ENCODE measurements at regions not wholly inside any gene's neighbourhood (a gene's known extent, or its start where the extent isn't known, plus 50 kb on each side); places are given as distances from the start of the nearest gene placed in this dataset.
"Not testable (repeated sequence)": the region's sequence is repeated elsewhere in the genome, so short reads cannot be mapped to it uniquely, and the experiment has no call there.

- not testable (repeated sequence) for H3K4me3 ChIP-seq (ENCODE audit: low read depth in 1 of 2, low read length in 2 of 2); H3K36me3 ChIP-seq (ENCODE audit: control insufficient read depth in 2 of 2, insufficient read depth in 2 of 2, low read length in 1 of 2); H3K4me1 ChIP-seq (ENCODE audit: control insufficient read depth in 2 of 2, insufficient read depth in 2 of 2, low read length in 1 of 2); H3K9me3 ChIP-seq (ENCODE audit: control insufficient read depth in 2 of 2, insufficient read depth in 1 of 2, low read depth in 1 of 2, low read length in 1 of 2); H3K27me3 ChIP-seq (ENCODE audit: control insufficient read depth in 1 of 2, insufficient read depth in 2 of 2, low read length in 2 of 2); H3K27ac ChIP-seq (ENCODE audit: low read depth in 2 of 2, low read length in 1 of 2)
Observed at GRCh38 chrY:9162424-9162823, 174.8 kb upstream of the TSPY4 start.

GRCh38 chrY:9177641-9178040 lies 159.6 kb upstream of the TSPY4 start:
- H3K27me3 ChIP-seq (ENCODE audit: control insufficient read depth in 1 of 2, insufficient read depth in 2 of 2, low read length in 2 of 2); H3K27ac ChIP-seq (ENCODE audit: low read depth in 2 of 2, low read length in 1 of 2); H3K36me3 ChIP-seq (ENCODE audit: control insufficient read depth in 2 of 2, insufficient read depth in 2 of 2, low read length in 1 of 2); H3K4me3 ChIP-seq (ENCODE audit: low read depth in 1 of 2, low read length in 2 of 2); H3K4me1 ChIP-seq (ENCODE audit: control insufficient read depth in 2 of 2, insufficient read depth in 2 of 2, low read length in 1 of 2); H3K9me3 ChIP-seq (ENCODE audit: control insufficient read depth in 2 of 2, insufficient read depth in 1 of 2, low read depth in 1 of 2, low read length in 1 of 2): not testable (repeated sequence)
- 68% methylated on average over 1 of the region's 1 CpG; no CpG with 5 or more reads in 1 of the 2 donors for WGBS, 2 donors

DNA sequence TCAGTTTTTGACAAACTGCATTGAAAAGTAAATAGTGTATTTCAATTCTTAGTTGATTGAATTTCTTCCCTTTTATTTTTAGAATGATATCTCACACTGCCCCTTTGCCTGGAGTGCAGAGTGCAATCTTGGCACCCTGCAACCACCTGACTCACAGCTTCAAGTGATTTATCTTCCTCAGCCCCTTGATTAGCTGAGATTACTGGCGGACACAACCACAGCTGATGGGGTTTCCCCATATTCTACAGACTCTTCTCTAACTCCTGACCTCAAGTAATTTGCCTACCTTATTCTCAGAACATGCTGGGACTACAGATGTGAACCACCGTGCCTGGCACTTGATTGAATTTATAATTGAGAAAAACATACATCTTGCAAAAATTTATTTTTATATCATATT lies 152.4 kb upstream of the TSPY4 start:
- H3K27ac ChIP-seq (ENCODE audit: low read depth in 2 of 2, low read length in 1 of 2); H3K27me3 ChIP-seq (ENCODE audit: control insufficient read depth in 1 of 2, insufficient read depth in 2 of 2, low read length in 2 of 2); H3K36me3 ChIP-seq (ENCODE audit: control insufficient read depth in 2 of 2, insufficient read depth in 2 of 2, low read length in 1 of 2); H3K4me3 ChIP-seq (ENCODE audit: low read depth in 1 of 2, low read length in 2 of 2); H3K9me3 ChIP-seq (ENCODE audit: control insufficient read depth in 2 of 2, insufficient read depth in 1 of 2, low read depth in 1 of 2, low read length in 1 of 2); H3K4me1 ChIP-seq (ENCODE audit: control insufficient read depth in 2 of 2, insufficient read depth in 2 of 2, low read length in 1 of 2): not testable (repeated sequence)
- WGBS, 2 donors, result 39 to 60% methylated on average over 1 to 2 of the region's 2 CpGs

GRCh38 chrY:9207082-9207481 lies 130.2 kb upstream of the TSPY4 start:
- not testable (repeated sequence) for H3K4me3 ChIP-seq (ENCODE audit: low read depth in 1 of 2, low read length in 2 of 2); H3K27ac ChIP-seq (ENCODE audit: low read depth in 2 of 2, low read length in 1 of 2); H3K36me3 ChIP-seq (ENCODE audit: control insufficient read depth in 2 of 2, insufficient read depth in 2 of 2, low read length in 1 of 2); H3K9me3 ChIP-seq (ENCODE audit: control insufficient read depth in 2 of 2, insufficient read depth in 1 of 2, low read depth in 1 of 2, low read length in 1 of 2); H3K4me1 ChIP-seq (ENCODE audit: control insufficient read depth in 2 of 2, insufficient read depth in 2 of 2, low read length in 1 of 2); H3K27me3 ChIP-seq (ENCODE audit: control insufficient read depth in 1 of 2, insufficient read depth in 2 of 2, low read length in 2 of 2)
- 33% methylated on average over 1 of the region's 1 CpG; no CpG with 5 or more reads in 1 of the 2 donors for WGBS, 2 donors

GRCh38 chrY:9226409-9226808 lies 110.9 kb upstream of the TSPY4 start:
- no peak overlapping the region for H3K4me3 ChIP-seq (ENCODE audit: low read depth in 1 of 2, low read length in 2 of 2)
- no peaks in the 10 kb centered on the region for H3K9me3 ChIP-seq (ENCODE audit: control insufficient read depth in 2 of 2, insufficient read depth in 1 of 2, low read depth in 1 of 2, low read length in 1 of 2)
- no peaks in the 10 kb centered on the region for H3K27me3 ChIP-seq (ENCODE audit: control insufficient read depth in 1 of 2, insufficient read depth in 2 of 2, low read length in 2 of 2)
- no peaks in the 10 kb centered on the region for H3K4me1 ChIP-seq (ENCODE audit: control insufficient read depth in 2 of 2, insufficient read depth in 2 of 2, low read length in 1 of 2)
- H3K27ac ChIP-seq (ENCODE audit: low read depth in 2 of 2, low read length in 1 of 2), result no peak overlapping the region
- WGBS, 2 donors, result 57 to 67% methylated on average over 1 of the region's 1 CpG
- no peaks in the 10 kb centered on the region for H3K36me3 ChIP-seq (ENCODE audit: control insufficient read depth in 2 of 2, insufficient read depth in 2 of 2, low read length in 1 of 2)

- no peaks in the 10 kb centered on the region for H3K4me1 ChIP-seq (ENCODE audit: control insufficient read depth in 2 of 2, insufficient read depth in 2 of 2, low read length in 1 of 2)
- WGBS, 2 donors, result 65% methylated on average over 2 of the region's 2 CpGs; no CpG with 5 or more reads in 1 of the 2 donors
- no peak overlapping the region for H3K4me3 ChIP-seq (ENCODE audit: low read depth in 1 of 2, low read length in 2 of 2)
- no peaks in the 10 kb centered on the region for H3K36me3 ChIP-seq (ENCODE audit: control insufficient read depth in 2 of 2, insufficient read depth in 2 of 2, low read length in 1 of 2)
- H3K9me3 ChIP-seq (ENCODE audit: control insufficient read depth in 2 of 2, insufficient read depth in 1 of 2, low read depth in 1 of 2, low read length in 1 of 2), result no peaks in the 10 kb centered on the region
- H3K27ac ChIP-seq (ENCODE audit: low read depth in 2 of 2, low read length in 1 of 2), result no peak overlapping the region
- no peaks in the 10 kb centered on the region for H3K27me3 ChIP-seq (ENCODE audit: control insufficient read depth in 1 of 2, insufficient read depth in 2 of 2, low read length in 2 of 2)
Observed at GRCh38 chrY:9257255-9257654, 80.0 kb upstream of the TSPY4 start.

GRCh38 chrY:9257725-9258124 lies 79.5 kb upstream of the TSPY4 start:
- no peaks in the 10 kb centered on the region for H3K4me1 ChIP-seq (ENCODE audit: control insufficient read depth in 2 of 2, insufficient read depth in 2 of 2, low read length in 1 of 2)
- H3K27me3 ChIP-seq (ENCODE audit: control insufficient read depth in 1 of 2, insufficient read depth in 2 of 2, low read length in 2 of 2), result no peaks in the 10 kb centered on the region
- no peak overlapping the region for H3K4me3 ChIP-seq (ENCODE audit: low read depth in 1 of 2, low read length in 2 of 2)
- H3K36me3 ChIP-seq (ENCODE audit: control insufficient read depth in 2 of 2, insufficient read depth in 2 of 2, low read length in 1 of 2), result no peaks in the 10 kb centered on the region
- no peaks in the 10 kb centered on the region for H3K9me3 ChIP-seq (ENCODE audit: control insufficient read depth in 2 of 2, insufficient read depth in 1 of 2, low read depth in 1 of 2, low read length in 1 of 2)
- H3K27ac ChIP-seq (ENCODE audit: low read depth in 2 of 2, low read length in 1 of 2), result no peak overlapping the region
- 63 to 67% methylated on average over 1 to 3 of the region's 3 CpGs for WGBS, 2 donors

DNA sequence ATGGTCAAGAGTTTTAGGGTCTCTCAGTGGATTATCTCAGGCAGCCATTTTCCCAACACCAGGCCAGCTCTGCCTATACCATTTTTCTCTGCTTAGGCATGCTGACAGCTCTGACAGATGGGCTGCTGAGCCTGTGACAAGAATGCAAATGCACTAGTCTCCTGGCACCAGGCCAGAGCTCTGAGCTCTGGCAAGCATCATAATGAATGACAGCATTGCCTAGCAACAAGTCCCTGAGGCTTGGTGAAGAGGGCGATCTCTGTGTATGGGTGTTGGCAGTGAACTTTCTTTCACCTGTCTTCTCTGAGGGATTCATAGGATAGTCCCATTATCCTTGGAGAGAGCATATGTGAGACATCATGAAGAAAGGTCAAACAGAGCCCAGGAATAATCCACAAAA lies 77.9 kb upstream of the TSPY4 start:
- H3K4me1 ChIP-seq (ENCODE audit: control insufficient read depth in 2 of 2, insufficient read depth in 2 of 2, low read length in 1 of 2), result no peaks in the 10 kb centered on the region
- no peak overlapping the region for H3K27ac ChIP-seq (ENCODE audit: low read depth in 2 of 2, low read length in 1 of 2)
- H3K9me3 ChIP-seq (ENCODE audit: control insufficient read depth in 2 of 2, insufficient read depth in 1 of 2, low read depth in 1 of 2, low read length in 1 of 2), result no peaks in the 10 kb centered on the region
- H3K36me3 ChIP-seq (ENCODE audit: control insufficient read depth in 2 of 2, insufficient read depth in 2 of 2, low read length in 1 of 2), result no peaks in the 10 kb centered on the region
- 48% methylated on average over 1 of the region's 1 CpG; no CpG with 5 or more reads in 1 of the 2 donors for whole genome bisulfite sequencing, 2 donors
- no peaks in the 10 kb centered on the region for H3K27me3 ChIP-seq (ENCODE audit: control insufficient read depth in 1 of 2, insufficient read depth in 2 of 2, low read length in 2 of 2)
- no peak overlapping the region for H3K4me3 ChIP-seq (ENCODE audit: low read depth in 1 of 2, low read length in 2 of 2)

- Histone ChIP-seq H3K4me3 (ENCODE audit: low read depth in 1 of 2, low read length in 2 of 2) (no peak overlapping the region), H3K27ac (ENCODE audit: low read depth in 2 of 2, low read length in 1 of 2) (no peak overlapping the region), H3K27me3 (ENCODE audit: control insufficient read depth in 1 of 2, insufficient read depth in 2 of 2, low read length in 2 of 2) (no peaks in the 10 kb centered on the region), H3K4me1 (ENCODE audit: control insufficient read depth in 2 of 2, insufficient read depth in 2 of 2, low read length in 1 of 2) (no peaks in the 10 kb centered on the region), H3K9me3 (ENCODE audit: control insufficient read depth in 2 of 2, insufficient read depth in 1 of 2, low read depth in 1 of 2, low read length in 1 of 2) (no peaks in the 10 kb centered on the region), H3K36me3 (ENCODE audit: control insufficient read depth in 2 of 2, insufficient read depth in 2 of 2, low read length in 1 of 2) (no peaks in the 10 kb centered on the region)
- WGBS, 2 donors, result 57% methylated on average over 4 of the region's 4 CpGs; no CpG with 5 or more reads in 1 of the 2 donors
Observed at GRCh38 chrY:9260426-9260825, 76.8 kb upstream of the TSPY4 start.

- 59% methylated on average over 3 of the region's 3 CpGs; no CpG with 5 or more reads in 1 of the 2 donors for WGBS, 2 donors
- Histone ChIP-seq H3K36me3 (ENCODE audit: control insufficient read depth in 2 of 2, insufficient read depth in 2 of 2, low read length in 1 of 2) (no peaks in the 10 kb centered on the region), H3K4me3 (ENCODE audit: low read depth in 1 of 2, low read length in 2 of 2) (no peak overlapping the region), H3K27me3 (ENCODE audit: control insufficient read depth in 1 of 2, insufficient read depth in 2 of 2, low read length in 2 of 2) (no peaks in the 10 kb centered on the region), H3K27ac (ENCODE audit: low read depth in 2 of 2, low read length in 1 of 2) (no peak overlapping the region), H3K4me1 (ENCODE audit: control insufficient read depth in 2 of 2, insufficient read depth in 2 of 2, low read length in 1 of 2) (no peaks in the 10 kb centered on the region), H3K9me3 (ENCODE audit: control insufficient read depth in 2 of 2, insufficient read depth in 1 of 2, low read depth in 1 of 2, low read length in 1 of 2) (no peaks in the 10 kb centered on the region)
Observed at GRCh38 chrY:9265551-9265950, 71.7 kb upstream of the TSPY4 start.
